Gastrocnemius medialis (tissue), 4 donors: ENCODE measurements at regions not wholly inside any gene's neighbourhood (a gene's known extent, or its start where the extent isn't known, plus 50 kb on each side); places are given as distances from the start of the nearest gene placed in this dataset.

Experiments
- CTCF ChIP-seq, 5 experiments: fragments of 450-650 bp in 3 of 5; fragments of 200-600 bp in 2 of 5; sonication (generic) in 2 of 5; IDR thresholded peaks in 4 of 5; conservative IDR thresholded peaks in 1 of 5; 1 replicate in 4 of 5; 2 replicates in 1 of 5; pipeline ENCODE4 v1.5.1; 2016 to 2019; ENCODE audit warnings: antibody characterized with exemption in 5 of 5, mild to moderate bottlenecking in 3 of 5, moderate library complexity in 3 of 5
- POLR2A ChIP-seq, 2 donors: fragments of 450-650 bp; IDR thresholded peaks; one replicate each; pipeline ENCODE4 v1.6.1; 2017; ENCODE audit warnings: antibody characterized with exemption in 2 of 2, mild to moderate bottlenecking in 2 of 2, moderate library complexity in 2 of 2

- no peak for TF ChIP-seq CTCF (IDR thresholded peaks at IDR 0.05 in 4 of 5, conservative IDR thresholded peaks at IDR 0.05 in 1 of 5)
- no peak for TF ChIP-seq POLR2A (IDR thresholded peaks at IDR 0.05)
Measured at GRCh38 chr7:13336227-13336626, 648.8 kb downstream of the ARL4A start.
